Choroid plexus epithelial cell (primary cell): ENCODE measurements at regions not wholly inside any gene's neighbourhood (a gene's known extent, or its start where the extent isn't known, plus 50 kb on each side); places are given as distances from the start of the nearest gene placed in this dataset.

ENCODE experiments used
- DNase-seq: peaks from one replicate; pipeline ENCODE4 v3.0.0-alpha.2; 2010; ENCODE audit warnings: low read depth
- H3K4me3 ChIP-seq: 2 replicates; pipeline ENCODE4 v1.5.1; 2011; ENCODE audit warnings: low read depth, mild to moderate bottlenecking, control low read depth, low read length, moderate library complexity
- CTCF ChIP-seq: conservative IDR thresholded peaks from 2 replicates; pipeline ENCODE4 v1.5.1; 2011; ENCODE audit warnings: low read depth, mild to moderate bottlenecking, control low read depth, inconsistent platforms, low read length, moderate library complexity

GRCh38 chr6:112502351-112503090 is 155.4 kb downstream of the RFPL4B start:
- peak; percentile 54 for TF ChIP-seq CTCF
- peak; percentile 56 for DNase-seq
- peak overlapping the region; percentile 15 for H3K4me3 ChIP-seq

- peak overlapping the region; percentile 15 for H3K4me3 ChIP-seq
- no peak for TF ChIP-seq CTCF
- peak; percentile 26 for DNase-seq
Measured at GRCh38 chr6:112503091-112503596, 156.0 kb downstream of the RFPL4B start.

- no peak for TF ChIP-seq CTCF
- DNase-seq, result no peak
- no peak overlapping the region for H3K4me3 ChIP-seq
Measured at GRCh38 chr6:112504621-112505020, 157.5 kb downstream of the RFPL4B start.

GRCh38 chr6:112511441-112511840 is 164.3 kb downstream of the RFPL4B start:
- no peak overlapping the region for H3K4me3 ChIP-seq
- DNase-seq, result no peak

GRCh38 chr6:112513175-112513574 is 166.0 kb downstream of the RFPL4B start:
- no peak for DNase-seq
- H3K4me3 ChIP-seq, result no peak overlapping the region
- no peak for TF ChIP-seq CTCF

More at GRCh38 chr6:112511441-112511840, 164.3 kb downstream of the RFPL4B start:
- no peak for TF ChIP-seq CTCF

- TF ChIP-seq CTCF, result no peak
- no peak overlapping the region for H3K4me3 ChIP-seq
- DNase-seq, result no peak
Measured at GRCh38 chr6:112522587-112522986, 175.5 kb downstream of the RFPL4B start.

GRCh38 chr6:112524071-112524470 is 176.9 kb downstream of the RFPL4B start:
- no peak for DNase-seq
- TF ChIP-seq CTCF, result no peak
- H3K4me3 ChIP-seq, result no peak overlapping the region
